GM10266 (cell line): ENCODE measurements at regions not wholly inside any gene's neighbourhood (a gene's known extent, or its start where the extent isn't known, plus 50 kb on each side); places are given as distances from the start of the nearest gene placed in this dataset.

Experiments
- DNase-seq: peaks from one replicate; pipeline ENCODE4 v3.0.0; 2012; ENCODE audit errors: extremely low spot score
- TF ChIP-seq, protein P1 (sequence below): IDR thresholded peaks from 2 replicates; pipeline ENCODE4 v1.5.1; 2012; ENCODE audit warnings: mild to moderate bottlenecking, low read depth; ENCODE audit not compliant: control insufficient read depth, insufficient read depth; ENCODE audit errors: missing control alignments

DNA sequence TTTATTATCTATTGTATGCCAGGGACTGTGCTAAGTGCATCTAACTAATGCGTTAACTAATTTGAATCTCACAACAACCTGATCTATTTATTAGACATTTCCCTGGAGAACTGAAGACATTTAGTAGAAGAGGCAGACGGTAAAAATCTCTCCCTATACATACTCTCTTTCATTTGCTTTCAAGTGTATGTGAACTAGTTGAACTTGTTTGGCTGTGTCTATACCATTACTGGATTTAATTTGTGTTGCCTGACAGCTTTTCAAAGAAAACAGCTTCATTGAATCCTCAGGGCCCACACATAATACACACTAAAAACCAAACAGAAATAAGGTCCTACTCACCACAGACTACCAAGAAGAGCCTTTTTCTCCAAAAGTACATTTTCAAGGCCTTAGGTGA lies 133.6 kb upstream of the NR3C1 start:
- TF ChIP-seq, protein P1, sequence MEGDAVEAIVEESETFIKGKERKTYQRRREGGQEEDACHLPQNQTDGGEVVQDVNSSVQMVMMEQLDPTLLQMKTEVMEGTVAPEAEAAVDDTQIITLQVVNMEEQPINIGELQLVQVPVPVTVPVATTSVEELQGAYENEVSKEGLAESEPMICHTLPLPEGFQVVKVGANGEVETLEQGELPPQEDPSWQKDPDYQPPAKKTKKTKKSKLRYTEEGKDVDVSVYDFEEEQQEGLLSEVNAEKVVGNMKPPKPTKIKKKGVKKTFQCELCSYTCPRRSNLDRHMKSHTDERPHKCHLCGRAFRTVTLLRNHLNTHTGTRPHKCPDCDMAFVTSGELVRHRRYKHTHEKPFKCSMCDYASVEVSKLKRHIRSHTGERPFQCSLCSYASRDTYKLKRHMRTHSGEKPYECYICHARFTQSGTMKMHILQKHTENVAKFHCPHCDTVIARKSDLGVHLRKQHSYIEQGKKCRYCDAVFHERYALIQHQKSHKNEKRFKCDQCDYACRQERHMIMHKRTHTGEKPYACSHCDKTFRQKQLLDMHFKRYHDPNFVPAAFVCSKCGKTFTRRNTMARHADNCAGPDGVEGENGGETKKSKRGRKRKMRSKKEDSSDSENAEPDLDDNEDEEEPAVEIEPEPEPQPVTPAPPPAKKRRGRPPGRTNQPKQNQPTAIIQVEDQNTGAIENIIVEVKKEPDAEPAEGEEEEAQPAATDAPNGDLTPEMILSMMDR, result no peak
- DNase-seq, result no peak

GRCh38 chr5:143536364-143536763 lies 132.9 kb upstream of the NR3C1 start:
- no peak for DNase-seq
- TF ChIP-seq, protein P1, result no peak

- TF ChIP-seq, protein P1, result no peak
- no peak for DNase-seq
Observed at GRCh38 chr5:143534761-143535154, 131.3 kb upstream of the NR3C1 start.

- TF ChIP-seq, protein P1, result no peak
- no peak for DNase-seq
Observed at GRCh38 chr5:143533978-143534760, 130.7 kb upstream of the NR3C1 start.

DNA sequence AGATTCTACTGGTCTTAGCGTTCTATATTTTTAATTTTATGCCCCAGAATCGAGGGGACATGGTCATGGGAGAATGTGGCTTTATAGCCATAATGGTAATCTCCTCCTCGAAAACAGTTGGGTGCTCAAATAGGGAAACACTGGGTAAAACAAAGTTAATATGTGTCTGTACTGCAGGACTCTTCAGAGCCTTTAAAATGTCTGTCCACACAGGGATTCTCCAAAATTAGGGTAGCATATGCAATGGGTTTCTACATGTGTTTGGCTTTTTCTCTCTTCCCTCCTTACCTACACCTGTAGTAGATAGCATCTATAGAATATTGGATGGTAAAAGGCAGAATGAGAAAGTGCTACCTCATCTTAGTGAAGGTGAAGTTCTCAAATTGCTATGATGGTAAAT lies 130.0 kb upstream of the NR3C1 start:
- TF ChIP-seq, protein P1, result no peak
- no peak for DNase-seq

DNA sequence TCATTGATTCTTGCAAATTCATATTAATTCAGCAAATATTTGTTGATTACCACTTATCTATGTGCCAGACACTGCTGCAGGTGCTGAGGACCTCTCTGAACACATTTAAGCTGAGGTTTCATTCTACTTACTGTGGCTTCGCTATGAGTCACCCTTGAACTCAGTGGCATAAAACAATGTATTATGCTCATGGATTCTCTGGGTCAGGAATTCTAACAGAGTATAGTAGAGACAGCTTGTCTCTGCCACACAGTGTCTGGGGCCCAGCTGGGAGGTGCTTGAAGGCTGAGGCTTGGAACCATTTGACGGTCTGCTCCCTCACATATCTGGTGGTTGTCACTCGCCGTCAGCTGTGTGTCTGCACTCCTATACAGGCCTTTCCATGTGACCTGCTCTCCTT lies 124.3 kb upstream of the NR3C1 start:
- DNase-seq, result no peak
- TF ChIP-seq, protein P1, result no peak

DNA sequence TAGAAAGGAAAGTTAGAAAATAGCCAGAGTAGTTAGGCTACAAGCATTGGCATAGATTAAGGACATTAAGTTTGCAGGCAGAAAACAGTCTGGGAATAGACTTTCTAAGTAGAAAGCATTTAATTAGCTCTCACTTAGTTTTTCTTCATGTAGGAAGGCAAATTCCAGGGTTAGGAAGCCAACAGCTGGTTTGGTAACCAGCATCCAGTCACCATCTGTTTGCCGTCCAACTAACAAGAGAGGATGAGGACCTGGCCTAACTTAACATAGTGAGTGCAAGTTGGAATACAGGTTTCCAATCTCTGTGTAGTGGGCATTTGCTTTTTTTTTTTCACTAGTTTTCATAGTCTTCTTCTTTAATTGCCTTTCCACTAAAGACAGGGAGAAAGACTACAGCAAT lies 121.7 kb upstream of the NR3C1 start:
- no peak for DNase-seq
- TF ChIP-seq, protein P1, result no peak
